HL-60 (cell line): ENCODE measurements at regions not wholly inside any gene's neighbourhood (a gene's known extent, or its start where the extent isn't known, plus 50 kb on each side); places are given as distances from the start of the nearest gene placed in this dataset.
"Not testable (repeated sequence)": the region's sequence is repeated elsewhere in the genome, so short reads cannot be mapped to it uniquely, and the experiment has no call there.

Experiments used
- GABPA ChIP-seq: IDR thresholded peaks from 2 replicates; pipeline ENCODE4 v1.6.1; 2012; ENCODE audit warnings: low read depth
- POLR2AphosphoS5 ChIP-seq: IDR thresholded peaks from 2 replicates; pipeline ENCODE4 v1.6.1; 2012; ENCODE audit warnings: low read depth
- TF ChIP-seq, protein P1 (sequence below): IDR thresholded peaks from one replicate; pipeline ENCODE4 v1.5.1; 2011; ENCODE audit warnings: low read length, control low read depth, inconsistent platforms; ENCODE audit not compliant: insufficient read depth

DNA sequence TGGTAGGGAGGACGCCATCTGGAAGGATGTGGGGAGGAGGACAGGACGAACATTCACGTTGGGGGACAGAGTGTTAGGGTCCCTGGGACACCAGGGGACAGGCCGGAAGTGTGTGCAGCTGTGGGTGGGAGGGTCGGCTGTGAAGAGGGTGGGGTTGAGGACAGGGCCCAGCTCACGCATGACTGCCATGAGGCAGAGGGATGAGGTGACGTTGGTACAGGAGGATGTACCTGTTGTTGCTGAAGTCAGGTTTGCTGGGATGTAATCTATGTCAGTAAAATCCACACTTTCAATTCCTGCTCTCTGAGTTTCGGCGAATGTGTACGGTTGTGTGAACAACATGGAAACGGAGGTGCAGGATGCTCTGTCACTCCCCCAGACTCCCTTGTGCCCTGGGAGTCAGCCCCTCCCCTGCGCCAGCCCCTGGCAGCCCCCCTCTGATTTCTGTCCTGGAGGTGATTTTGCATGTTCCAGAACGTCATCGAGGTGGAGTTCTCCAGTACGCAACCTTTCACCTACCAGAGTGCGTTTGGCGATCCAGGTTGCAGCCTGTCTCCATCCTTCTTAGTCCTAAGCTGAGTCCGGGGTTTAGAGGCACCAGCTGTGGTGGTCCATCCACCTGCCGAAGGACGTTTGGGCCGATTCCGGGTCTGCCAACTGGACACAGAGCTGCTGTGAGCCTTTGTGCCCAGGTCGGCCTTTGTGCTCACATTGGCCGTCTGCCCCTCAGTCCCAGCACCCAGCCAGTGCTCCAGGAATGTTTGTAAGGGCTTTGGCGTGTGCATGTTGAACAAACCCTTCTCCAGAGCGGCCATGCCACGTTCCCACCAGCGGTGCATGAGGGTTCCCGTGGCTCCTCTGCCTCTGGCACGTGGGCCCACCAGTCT lies 203.2 kb downstream of the NPIPB11 start:
- TF ChIP-seq, protein P1, sequence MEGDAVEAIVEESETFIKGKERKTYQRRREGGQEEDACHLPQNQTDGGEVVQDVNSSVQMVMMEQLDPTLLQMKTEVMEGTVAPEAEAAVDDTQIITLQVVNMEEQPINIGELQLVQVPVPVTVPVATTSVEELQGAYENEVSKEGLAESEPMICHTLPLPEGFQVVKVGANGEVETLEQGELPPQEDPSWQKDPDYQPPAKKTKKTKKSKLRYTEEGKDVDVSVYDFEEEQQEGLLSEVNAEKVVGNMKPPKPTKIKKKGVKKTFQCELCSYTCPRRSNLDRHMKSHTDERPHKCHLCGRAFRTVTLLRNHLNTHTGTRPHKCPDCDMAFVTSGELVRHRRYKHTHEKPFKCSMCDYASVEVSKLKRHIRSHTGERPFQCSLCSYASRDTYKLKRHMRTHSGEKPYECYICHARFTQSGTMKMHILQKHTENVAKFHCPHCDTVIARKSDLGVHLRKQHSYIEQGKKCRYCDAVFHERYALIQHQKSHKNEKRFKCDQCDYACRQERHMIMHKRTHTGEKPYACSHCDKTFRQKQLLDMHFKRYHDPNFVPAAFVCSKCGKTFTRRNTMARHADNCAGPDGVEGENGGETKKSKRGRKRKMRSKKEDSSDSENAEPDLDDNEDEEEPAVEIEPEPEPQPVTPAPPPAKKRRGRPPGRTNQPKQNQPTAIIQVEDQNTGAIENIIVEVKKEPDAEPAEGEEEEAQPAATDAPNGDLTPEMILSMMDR = not testable (repeated sequence)
- TF ChIP-seq POLR2AphosphoS5, GABPA: not testable (repeated sequence)
